HG03378 (cell line): ENCODE measurements at regions not wholly inside any gene's neighbourhood (a gene's known extent, or its start where the extent isn't known, plus 50 kb on each side); places are given as distances from the start of the nearest gene placed in this dataset.
"Not testable (repeated sequence)": the region's sequence is repeated elsewhere in the genome, so short reads cannot be mapped to it uniquely, and the experiment has no call there.

ENCODE experiments used
- ATAC-seq: cut with Tn5 transposase; IDR thresholded peaks from one replicate; pipeline ENCODE4 v1.9.1; 2021; ENCODE audit warnings: mild to moderate bottlenecking, moderate library complexity; ENCODE audit not compliant: unreplicated experiment

- no peak for ATAC-seq
These were observed 248.0 kb upstream of the GAS1 start for GRCh38 chr9:87195306-87195705.

DNA sequence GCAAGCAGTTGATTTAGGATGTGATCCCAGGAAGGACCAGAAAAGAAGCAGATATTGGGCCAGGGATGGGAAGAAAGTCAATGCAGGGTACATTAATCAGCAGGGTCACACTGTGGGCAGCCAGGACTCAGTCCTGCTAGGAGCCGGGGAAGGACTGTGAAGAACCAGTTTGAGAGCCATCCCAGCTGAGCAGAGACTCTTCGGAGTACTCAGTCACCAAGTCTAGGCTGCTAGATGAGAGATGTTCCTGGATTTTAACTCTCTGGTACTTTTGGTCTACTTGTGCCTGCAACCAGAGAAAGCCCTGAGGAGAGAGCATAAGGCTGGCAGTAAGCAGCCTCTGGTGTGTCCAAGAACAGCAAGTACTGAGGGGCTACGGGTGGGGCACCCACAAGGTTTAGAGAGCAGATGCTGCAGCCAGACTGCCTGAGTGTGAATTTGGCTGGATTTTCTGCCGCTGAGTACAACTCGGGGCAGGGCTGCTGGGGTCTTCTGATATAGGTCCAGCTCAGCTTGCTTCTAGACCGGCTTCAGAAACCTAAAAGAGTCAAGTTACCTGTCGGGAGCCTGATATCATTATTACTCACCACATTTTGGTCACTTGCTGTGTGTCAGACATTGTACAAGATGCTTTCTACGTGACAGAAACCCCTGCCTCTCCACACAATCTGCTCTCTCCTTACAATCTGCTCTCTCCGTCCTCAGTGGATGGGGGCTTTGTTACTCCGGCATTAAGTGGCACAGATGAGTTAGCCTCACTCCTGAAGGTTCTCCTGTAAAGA, 250.2 kb upstream of the GAS1 start:
- no peak for ATAC-seq

DNA sequence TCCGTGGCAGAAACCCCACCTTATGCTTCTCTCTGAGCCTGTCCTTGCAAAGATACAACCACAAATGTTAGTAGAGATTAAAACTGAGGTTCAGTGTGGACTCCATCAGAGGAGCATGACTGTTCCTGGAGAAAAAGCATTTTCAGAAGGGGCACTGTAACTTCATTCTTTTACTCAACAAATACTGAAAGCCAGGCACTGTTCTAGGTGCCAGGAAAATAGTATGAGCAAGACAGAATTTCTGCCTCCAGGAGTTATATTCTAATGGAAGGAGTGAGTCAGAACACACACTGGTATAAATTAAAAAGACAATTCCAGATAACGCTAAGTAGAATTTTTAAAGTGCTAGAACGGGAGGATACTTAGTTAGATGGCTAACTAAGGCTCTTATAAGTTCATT, 251.4 kb upstream of the GAS1 start:
- ATAC-seq = no peak

DNA sequence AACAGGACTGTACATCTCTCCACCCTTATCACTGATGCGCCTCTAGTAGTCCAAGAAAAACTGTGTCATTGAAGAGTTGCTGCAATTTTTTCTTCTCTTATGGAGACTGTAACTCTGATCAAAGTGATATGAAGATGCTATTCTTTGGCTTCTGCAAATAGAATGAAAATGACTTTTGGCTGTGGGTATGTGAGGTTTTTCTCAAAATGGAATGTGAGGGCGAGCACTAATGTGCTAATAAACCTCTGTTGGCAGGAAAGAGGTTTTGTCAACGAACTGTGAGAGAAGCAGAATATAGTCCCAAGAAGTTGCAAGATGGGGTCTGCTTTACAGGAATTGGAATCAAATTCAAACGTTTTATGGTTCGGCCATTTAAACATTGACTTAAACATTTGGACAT, 252.0 kb upstream of the GAS1 start:
- ATAC-seq = no peak

DNA sequence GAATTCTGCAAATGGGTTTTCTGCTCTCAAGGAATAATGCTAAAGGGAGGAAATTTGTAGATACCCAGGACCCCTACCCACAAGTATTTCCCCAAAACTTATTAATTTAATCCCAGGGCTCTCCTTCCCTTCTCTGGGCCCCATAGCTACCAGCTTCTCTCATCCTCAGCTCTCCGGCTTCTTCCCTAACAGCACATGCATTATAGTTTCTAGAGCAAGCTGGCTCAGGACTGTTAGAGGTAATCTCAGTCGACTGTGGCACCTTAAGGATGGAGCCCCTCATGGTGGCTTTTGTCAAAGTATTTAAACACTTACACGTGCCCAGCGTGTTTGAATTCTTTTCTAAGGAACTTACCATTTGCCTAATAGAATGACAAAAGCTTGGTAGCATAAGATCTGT, 252.5 kb upstream of the GAS1 start:
- no peak for ATAC-seq

DNA sequence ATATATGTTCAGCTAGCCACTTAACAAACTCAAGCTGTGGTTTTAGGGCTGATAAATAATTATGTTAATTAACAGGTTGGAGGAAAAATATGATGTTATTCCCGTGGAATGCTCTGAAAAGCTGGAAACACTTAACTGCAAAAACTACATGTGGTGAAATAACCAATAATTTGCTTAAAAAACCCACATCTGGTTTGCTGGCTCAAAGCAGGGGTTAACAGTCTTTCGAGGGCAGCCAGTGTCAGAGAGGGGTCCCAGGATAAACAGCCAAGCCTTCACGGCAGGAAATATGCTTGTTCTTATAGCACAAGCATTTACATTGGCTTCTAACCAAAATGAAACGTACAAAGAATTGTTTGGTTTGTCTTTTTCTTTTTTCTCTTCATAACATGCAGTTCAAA, 254.0 kb upstream of the GAS1 start:
- no peak for ATAC-seq

GRCh38 chr9:87206064-87206661, 258.9 kb upstream of the GAS1 start:
- no peak for ATAC-seq

GRCh38 chr9:87210658-87211057, 263.4 kb upstream of the GAS1 start:
- ATAC-seq = not testable (repeated sequence)

DNA sequence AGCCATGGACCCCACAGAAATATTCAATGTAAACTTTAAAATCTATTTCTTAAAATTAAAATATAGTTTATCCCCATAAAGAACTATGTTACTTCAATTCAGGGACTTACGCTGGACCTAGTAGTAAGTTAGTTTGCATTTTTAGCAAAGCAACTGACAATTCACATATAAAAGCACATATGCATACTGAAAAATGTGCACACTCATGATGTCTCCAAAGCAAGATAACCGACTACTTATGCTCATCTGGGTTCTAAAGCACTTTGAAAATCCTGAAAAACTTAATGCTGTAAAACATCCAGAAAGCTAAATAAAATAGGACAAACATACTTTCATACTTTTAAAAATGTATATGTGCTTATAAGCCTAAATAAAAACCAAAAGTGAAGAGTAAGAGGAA, 264.4 kb upstream of the GAS1 start:
- no peak for ATAC-seq

- ATAC-seq = no peak
These were observed 265.3 kb upstream of the GAS1 start for GRCh38 chr9:87212605-87213021.

GRCh38 chr9:87213948-87214347, 266.6 kb upstream of the GAS1 start:
- no peak for ATAC-seq

- ATAC-seq = no peak
These were observed 267.7 kb upstream of the GAS1 start for GRCh38 chr9:87214991-87215390.

GRCh38 chr9:87216036-87216435, 268.7 kb upstream of the GAS1 start:
- no peak for ATAC-seq

GRCh38 chr9:87216897-87217455, 269.7 kb upstream of the GAS1 start:
- ATAC-seq = no peak

GRCh38 chr9:87223392-87224246, 274.0 kb upstream of the DAPK1 start:
- no peak for ATAC-seq

DNA sequence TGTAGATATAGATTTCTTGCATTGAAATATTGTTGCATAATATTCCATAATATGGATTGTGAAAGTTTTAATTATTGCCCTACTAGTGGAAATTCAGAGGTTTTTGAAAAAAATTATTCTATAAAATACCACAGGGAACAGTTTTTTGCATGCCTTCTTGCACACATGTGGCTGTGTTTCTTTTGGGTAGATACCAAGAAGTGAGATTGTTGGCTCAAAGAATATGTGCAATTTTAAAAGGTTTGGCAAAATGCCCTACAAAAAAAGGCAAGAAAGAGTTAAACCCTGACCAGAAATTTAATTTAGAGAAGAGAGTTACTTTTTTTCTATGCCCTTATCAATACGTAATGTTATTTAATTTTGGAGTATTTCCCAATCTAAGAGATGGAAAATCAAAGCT, 270.8 kb upstream of the DAPK1 start:
- ATAC-seq = no peak

DNA sequence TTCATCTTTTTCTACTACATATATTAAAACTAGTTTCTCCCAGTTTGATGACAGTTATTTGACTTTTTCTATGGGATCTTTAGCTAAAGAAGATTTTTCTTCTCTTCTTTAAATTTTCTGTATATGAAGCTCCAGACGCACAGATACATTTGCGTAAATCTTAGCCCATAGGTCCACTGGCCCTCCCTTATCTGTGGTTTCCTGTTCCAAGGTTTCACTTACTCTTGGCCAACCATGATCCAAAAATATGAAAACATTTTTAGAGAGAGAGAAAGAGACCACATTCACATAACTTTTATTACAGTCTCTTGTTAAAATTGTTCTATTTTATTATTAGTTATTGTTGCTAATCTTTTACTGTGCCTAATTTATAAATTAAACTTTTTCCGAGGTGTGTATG, 270.2 kb upstream of the DAPK1 start:
- no peak for ATAC-seq

DNA sequence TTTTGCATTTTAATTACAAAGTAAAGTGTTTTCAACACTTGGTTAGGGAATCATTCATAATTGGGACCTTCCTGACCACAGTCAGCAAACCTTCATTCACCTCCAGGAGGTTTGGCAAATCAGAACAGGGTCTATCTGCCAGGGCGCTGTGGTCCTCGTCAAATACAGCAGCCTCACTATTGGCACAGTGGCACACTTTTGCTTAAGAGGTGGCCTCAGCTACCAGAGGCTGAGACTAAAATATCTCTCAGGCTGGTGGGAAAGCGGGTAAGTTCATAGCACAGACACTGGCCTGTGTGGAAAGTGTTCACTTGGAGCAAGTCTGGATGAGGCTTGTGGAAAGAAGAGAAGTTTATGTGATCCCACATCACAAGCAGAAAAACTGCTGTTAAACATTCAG, 268.6 kb upstream of the DAPK1 start:
- no peak for ATAC-seq

DNA sequence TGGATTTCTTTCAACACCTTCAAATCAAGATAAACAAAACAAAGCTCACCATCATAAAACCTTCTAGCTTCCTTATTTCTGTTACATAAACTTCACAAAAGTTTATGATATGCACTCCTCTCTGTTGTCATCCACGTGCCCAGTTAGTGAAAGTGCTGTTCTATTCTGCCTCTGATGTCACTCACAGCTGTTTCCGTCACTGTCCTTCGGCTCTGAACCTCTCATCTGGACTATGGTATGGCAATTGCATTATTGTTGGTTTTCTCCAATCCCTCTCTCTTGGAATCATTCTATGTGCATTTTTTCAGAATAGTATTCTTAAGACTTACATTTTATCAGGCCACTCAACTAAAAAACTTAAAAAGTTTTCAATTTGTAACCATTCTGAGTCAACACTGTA, 264.2 kb upstream of the DAPK1 start:
- ATAC-seq = no peak

DNA sequence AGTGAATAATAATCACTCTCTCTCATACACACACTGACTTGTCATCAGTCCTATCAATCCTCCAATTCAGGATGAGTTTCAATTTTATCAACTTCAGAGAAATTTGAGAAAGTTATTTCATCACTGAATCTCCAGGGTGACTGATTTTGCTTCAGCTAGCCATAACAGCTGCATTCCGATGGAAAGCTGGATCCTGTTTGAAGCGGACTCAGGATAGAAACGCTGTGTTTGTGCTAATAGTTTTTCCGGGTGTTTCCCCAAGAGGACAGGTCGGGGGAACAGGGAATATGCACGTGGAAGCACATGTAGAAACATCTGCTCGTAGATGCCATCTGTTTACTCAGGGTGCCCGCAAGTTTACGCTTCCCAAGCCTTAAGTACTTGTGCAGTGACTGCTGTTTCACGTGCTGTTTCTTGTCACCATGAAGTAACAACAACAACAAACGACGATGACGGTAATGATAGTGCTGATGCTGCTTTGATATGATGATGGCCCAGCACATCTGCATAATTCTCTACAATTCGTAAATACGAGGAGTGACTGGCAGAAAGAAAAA, 263.7 kb upstream of the DAPK1 start:
- ATAC-seq = no peak

- no peak for ATAC-seq
These were observed 262.8 kb upstream of the DAPK1 start for GRCh38 chr9:87234854-87235253.
